SK-N-SH (cell line): ENCODE measurements at regions not wholly inside any gene's neighbourhood (a gene's known extent, or its start where the extent isn't known, plus 50 kb on each side); places are given as distances from the start of the nearest gene placed in this dataset.

ENCODE experiments used
- GABPA ChIP-seq: IDR thresholded peaks from 2 replicates; pipeline ENCODE4 v1.4.0; 2012; ENCODE audit warnings: low read depth, mild to moderate bottlenecking
- JUND ChIP-seq: IDR thresholded peaks from 2 replicates; pipeline ENCODE4 v1.4.0; 2012
- MAX ChIP-seq: IDR thresholded peaks from 2 replicates; pipeline ENCODE4 v1.4.0; 2012; ENCODE audit warnings: low read depth
- PBX3 ChIP-seq: IDR thresholded peaks from 2 replicates; pipeline ENCODE4; 2012
- POLR2AphosphoS5 ChIP-seq: IDR thresholded peaks from 2 replicates; pipeline ENCODE4 v1.6.1; 2012; ENCODE audit warnings: low read depth, low read length
- RXRA ChIP-seq: IDR thresholded peaks from 2 replicates; pipeline ENCODE4 v1.4.0; 2012; ENCODE audit warnings: low read depth, mild to moderate bottlenecking, borderline replicate concordance

- TF ChIP-seq PBX3: no peak
- TF ChIP-seq GABPA: no peak
- no peak for TF ChIP-seq MAX
- no peak for TF ChIP-seq POLR2AphosphoS5
- TF ChIP-seq RXRA: no peak
- no peak for TF ChIP-seq JUND
These were observed 115.0 kb upstream of the TCERG1L start for GRCh38 chr10:131426534-131426898.
